NCI-H1105 treated with DMSO at 0.1 percent for 48 hours (cell line): ENCODE measurements at regions not wholly inside any gene's neighbourhood (a gene's known extent, or its start where the extent isn't known, plus 50 kb on each side); places are given as distances from the start of the nearest gene placed in this dataset.
"Not testable (repeated sequence)": the region's sequence is repeated elsewhere in the genome, so short reads cannot be mapped to it uniquely, and the experiment has no call there.

Experiments used
- DNase-seq: peaks from one replicate; lab custom pipeline; 2025; lab: John Stamatoyannopoulos, UW

GRCh38 chr6:28838634-28839442 is 84.9 kb downstream of the TRIM27 start:
- peak; percentile 88 for DNase-seq

GRCh38 chr6:28839443-28840120 is 84.2 kb downstream of the TRIM27 start:
- no peak for DNase-seq

DNA sequence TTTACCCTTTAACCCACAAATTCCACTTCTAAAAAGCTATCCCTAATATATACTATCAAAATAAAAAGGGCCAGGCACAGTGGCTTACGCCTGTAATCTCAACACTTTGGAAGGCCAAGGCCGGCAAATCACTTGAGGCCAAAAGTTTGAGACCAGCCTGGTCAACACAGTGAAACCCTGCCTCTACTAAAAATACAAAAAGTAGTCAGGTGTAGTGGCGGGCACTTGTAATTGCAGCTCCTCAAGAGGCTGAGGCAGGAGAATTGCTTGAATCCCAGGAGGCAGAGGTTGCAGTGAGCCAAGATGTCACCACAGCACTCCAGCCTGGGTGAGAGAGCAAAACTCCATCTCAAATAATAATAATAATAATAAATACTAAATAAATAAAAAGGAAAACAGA is 82.5 kb downstream of the TRIM27 start:
- no peak for DNase-seq

- DNase-seq = not testable (repeated sequence)
These were observed 75.0 kb downstream of the TRIM27 start for GRCh38 chr6:28848756-28849155.
